ENCODE measurements at regions not wholly inside any gene's neighbourhood (a gene's known extent, or its start where the extent isn't known, plus 50 kb on each side); places are given as distances from the start of the nearest gene placed in this dataset.

DNA sequence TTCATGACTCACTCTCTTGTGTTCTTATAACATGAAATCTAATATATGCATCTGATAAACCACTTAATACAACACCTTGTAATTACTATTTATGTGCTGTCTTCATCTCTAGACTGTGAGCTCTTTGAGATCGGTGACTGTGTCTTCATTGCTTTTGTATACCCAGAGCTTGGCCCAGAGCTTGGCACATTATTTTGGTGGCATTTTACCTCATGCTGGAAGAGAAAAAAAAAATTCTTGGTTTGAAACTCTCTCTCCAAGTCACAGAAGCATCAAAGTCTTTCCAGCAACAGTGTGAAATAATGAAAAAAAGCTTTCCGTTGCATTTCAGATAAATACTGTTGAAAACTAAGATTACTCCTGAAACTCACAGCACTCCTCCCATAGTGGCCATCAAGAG lies 451.6 kb downstream of the NUF2 start:
- TF ChIP-seq POLR2A (IDR thresholded peaks at IDR 0.05) = no peak
- no peak for TF ChIP-seq CTCF (IDR thresholded peaks at IDR 0.05 in 4 of 5, conservative IDR thresholded peaks at IDR 0.05 in 1 of 5)

All from gastrocnemius medialis (tissue), 4 donors.